GM18498 (cell line): ENCODE measurements at regions not wholly inside any gene's neighbourhood (a gene's known extent, or its start where the extent isn't known, plus 50 kb on each side); places are given as distances from the start of the nearest gene placed in this dataset.

Experiments used
- ATAC-seq: cut with Tn5 transposase; IDR thresholded peaks from one replicate; pipeline ENCODE4 v1.9.1; 2021; ENCODE audit warnings: mild to moderate bottlenecking, moderate library complexity; ENCODE audit not compliant: unreplicated experiment

DNA sequence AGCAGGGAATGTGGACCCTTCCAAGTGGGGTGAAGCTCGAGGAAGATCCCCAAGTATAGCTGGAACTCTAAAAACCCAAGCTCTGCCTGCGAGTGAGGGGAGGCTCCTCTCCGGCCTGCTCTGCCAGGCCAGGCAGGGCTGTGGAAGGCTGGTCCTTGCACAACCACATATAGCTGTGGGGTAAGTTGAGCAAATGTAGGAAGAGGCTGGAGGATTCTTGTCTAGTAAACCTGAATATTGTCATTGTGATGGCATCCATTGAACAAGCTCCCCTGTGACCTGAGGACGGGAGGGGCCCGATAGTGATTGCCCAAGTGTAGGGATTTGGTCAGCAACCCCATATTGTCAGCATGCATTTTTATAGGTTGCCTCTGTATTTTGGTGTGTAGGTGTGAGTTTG is 103.0 kb downstream of the ACKR3 start:
- ATAC-seq, result no peak

DNA sequence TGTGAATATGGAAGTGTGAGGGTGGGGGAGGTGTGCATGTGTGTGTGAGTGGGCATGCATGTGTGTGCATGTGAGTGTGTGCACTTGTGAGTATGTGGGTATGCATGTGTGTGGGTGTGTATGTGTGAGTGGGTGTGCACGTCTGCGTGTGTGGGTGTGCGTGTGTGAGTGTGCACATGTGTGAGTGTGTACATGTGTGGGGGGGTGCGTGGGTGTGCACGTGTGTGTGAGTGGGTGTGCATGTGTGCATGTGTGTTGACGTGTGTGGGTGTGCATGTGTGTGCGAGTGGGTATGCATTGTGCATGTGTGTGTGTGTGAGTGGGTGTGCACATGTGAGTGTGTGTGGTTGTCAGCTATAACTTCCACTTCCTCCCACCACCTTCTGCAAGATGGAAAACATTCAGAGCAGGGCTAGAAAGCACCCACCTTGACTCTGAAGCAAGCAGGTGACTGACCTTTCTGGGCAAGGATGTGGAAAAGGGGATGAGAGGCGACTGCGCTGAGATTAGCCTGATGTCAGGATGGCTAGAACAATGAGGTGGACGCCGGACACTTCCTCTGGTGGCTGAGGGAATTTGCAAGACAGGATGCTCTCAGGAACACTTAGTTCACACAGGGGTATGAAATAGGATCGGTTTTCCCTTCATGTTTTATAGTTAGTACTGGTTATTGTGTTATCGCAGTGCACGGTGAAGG is 103.6 kb downstream of the ACKR3 start:
- ATAC-seq, result no peak

DNA sequence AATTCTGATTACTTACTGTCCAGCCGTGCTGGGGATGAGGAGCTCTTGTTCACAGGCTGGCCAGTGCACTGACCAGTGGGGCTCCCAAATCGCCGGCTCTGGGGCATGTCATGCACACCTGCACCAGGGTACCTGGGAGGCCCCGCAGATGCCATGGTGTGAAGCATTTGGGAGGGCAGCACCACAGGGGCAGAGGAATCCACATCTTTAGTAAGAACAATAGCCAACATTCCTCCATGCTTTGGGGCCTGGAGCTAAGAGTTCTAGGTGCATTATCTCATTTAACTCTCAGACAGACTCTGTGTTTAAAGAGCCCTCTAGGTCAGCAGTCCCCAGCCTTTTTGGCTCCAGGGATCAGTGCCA is 104.2 kb downstream of the ACKR3 start:
- ATAC-seq, result no peak

DNA sequence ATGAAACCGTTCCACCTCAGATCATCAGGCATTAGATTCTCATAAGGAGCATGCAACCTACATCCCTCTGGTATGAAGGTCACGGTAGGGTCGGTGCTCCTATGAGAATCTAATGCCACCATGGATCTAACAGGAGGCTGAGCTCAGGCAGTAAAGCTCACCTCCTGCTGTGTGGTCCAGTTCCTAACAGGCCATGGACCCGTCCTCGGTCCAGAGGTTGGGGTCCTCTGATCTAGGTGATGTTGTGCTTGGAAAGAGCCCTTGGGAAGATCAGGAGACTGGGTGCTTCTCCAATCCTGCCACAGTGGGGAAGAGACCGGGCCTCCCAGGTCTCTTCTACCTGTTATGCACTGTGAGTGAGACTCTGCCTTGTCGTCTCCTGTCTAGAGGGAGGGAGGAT is 104.6 kb downstream of the ACKR3 start:
- no peak for ATAC-seq

DNA sequence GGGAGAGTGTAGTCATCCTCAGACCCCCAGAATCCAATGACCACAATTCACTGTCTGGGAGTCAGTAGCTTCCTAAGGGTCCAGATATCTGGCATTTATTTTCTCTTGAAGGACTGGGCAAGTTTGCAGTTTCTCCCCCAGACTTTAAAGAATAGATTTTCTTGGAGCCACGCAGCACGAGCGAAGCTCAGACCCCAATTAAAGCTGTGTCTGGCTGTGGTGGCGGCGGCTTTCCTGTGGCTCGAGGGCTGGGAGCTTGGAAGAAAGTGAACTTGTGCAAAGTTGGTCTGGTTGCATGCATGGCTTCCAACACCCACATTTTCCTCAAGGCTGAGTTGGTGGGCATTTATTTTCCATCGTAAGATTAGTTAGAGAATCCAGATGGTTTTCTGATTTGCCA is 105.0 kb downstream of the ACKR3 start:
- ATAC-seq, result no peak

DNA sequence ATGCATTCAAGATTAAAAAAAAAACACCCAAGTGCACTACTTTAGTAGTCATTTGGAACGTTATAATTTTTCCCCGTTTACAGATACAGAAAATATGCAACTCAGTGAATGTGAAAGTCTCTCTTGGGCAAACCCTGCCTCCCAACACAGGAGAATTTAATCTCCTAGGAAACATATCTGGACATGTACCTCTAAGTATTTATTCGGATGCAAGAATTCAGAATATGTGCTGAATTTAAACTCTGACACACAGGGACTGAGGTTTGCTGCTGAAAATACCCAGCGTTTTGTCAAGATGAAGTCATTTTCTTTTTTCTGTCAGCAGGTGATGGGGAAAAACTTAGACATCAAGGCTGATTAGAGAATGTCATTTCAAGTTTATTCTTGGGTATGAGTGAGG is 105.4 kb downstream of the ACKR3 start:
- no peak for ATAC-seq

DNA sequence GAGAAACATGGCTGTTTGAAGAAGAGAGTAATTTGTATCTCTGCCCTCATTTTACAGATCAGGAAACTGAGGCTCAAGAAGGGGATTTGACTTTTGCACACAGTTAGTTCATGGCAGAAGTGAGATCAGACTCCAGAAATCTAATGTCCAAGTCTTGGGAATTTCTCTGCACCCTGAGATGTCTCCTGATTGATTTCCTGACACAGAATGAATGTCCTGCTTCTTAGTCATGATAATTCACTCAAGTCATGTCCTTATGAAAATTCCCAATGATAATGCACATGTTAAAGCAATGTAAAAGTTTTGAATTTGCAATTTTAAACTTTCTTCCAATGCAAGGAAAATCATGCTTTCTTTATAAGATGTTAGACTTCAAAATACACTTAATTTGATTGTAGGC is 105.9 kb downstream of the ACKR3 start:
- ATAC-seq, result no peak

DNA sequence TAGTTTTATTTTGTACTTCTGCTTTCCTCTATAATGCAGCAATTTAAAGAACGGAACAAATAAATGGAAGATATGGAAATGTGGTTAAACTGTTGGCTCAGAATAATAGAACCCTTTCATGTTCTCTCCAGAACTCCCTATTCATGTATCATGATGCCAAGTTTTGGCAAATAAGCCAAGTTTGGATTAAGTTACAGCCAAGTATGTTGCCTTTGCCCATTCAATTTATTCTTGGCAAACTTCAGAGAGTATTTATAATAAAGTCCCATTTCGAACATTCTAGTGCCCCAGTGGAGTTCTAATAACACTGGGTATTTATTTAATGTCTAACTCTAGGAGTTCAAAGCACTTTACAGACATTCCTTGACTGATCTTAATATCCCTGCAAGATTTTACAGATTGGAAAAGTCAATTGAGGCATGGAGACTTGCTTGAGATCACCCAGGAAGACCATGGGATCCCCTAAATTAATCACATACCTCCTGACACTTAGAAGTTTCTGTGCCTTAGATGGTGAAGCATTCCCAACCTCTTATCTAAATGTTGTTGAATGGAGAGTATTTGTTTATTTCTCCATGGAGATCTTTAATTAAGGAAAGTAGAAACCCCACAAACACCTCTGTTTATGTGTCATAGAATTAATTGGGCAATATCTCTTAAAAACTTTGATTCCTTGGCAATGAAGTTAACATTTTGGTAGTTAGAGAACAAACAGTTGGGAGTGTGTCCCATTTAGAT is 106.7 kb downstream of the ACKR3 start:
- no peak for ATAC-seq

DNA sequence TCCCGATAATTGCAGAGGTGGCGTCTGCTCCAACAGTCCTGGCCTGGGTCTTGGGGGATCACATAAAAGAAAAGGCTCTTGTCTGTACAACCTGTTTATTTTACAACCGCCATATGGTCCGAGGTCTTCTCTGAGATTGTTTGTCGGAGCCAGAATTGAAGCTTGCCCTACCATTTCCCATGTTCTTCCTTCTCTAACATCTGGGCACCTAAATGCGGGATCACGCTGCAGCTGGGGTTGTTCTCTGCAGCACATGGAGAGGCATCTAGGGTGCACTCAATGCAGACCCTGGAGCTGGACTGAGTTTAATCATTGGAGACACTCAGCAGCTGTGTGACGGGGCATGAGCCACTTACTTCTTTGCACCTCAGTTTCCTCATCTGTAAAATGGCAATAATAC is 107.7 kb downstream of the ACKR3 start:
- ATAC-seq, result no peak

DNA sequence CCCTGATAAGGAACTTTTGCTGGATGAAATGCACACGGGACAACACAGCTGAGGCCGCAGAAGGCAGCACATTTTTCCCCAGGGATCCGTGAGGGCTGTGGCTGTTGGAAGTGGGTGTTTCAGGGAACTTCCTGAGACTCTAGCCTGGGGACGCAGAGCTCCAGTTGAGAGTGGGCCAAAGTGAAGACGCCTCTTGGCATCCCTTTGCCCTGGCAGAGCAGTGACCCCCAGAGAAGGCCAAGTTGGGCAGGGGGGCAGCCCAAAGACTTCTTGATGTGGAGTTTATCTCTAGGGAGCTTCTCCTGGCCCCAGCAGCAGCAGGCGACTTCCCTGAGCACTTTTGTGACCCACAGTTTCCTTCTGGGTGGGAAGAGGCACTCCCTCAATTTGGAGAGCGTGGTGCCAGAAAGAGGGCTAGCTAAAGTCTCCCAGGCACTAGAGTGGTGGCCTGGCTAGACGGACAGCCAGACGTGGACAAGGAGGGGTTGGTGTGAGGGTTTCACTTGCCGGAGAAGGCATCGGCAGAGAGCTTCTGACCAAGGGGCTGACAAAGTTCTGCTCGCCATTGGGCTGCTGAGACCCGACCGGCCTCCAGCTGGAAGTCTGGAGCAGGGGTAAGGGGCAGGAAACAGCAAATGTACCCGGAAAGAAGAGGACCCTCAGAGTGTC is 108.8 kb downstream of the ACKR3 start:
- ATAC-seq, result no peak

DNA sequence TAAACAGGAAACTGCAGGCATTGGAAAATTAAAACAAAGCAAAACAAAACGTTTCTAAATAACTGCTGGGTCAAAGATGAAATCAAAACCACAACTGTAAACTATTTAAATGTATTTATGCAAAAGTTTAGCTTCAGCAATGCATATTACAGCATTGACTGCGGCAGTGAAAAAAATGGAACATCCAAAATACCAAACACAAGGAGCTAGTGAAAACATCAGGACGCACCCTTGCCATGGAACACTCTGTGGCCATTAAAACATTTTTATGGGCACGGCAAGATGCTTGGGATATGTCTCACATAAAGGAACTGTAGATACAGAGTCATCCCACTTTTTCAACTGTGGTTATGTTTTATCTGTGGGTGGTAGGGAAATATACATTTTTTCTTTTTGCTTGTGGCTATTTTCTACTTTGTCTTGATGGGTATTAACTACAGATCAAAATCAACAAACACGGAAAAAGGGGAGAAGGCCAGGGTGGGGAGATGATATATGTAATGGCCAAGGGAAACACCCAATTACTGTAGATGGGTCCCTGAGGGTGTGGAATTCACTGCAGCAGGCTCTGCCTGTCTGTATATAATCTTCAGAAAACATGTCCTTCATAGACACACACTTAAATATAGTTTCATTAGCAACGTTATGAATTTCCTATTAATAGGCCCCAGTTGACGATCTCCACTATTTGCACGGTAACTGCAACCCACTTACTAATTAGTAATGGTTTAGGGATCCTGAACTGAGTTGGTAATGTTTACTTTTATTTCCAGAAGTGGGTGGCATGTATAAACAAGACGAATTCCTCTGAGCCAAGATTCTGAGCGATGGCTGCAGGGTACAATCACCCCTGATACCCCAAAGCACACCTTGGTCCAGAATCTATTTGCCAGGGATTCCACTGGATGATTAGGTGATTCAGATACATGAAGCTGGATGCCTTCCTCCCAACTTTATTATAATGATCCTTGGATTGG is 110.5 kb downstream of the ACKR3 start:
- no peak for ATAC-seq

DNA sequence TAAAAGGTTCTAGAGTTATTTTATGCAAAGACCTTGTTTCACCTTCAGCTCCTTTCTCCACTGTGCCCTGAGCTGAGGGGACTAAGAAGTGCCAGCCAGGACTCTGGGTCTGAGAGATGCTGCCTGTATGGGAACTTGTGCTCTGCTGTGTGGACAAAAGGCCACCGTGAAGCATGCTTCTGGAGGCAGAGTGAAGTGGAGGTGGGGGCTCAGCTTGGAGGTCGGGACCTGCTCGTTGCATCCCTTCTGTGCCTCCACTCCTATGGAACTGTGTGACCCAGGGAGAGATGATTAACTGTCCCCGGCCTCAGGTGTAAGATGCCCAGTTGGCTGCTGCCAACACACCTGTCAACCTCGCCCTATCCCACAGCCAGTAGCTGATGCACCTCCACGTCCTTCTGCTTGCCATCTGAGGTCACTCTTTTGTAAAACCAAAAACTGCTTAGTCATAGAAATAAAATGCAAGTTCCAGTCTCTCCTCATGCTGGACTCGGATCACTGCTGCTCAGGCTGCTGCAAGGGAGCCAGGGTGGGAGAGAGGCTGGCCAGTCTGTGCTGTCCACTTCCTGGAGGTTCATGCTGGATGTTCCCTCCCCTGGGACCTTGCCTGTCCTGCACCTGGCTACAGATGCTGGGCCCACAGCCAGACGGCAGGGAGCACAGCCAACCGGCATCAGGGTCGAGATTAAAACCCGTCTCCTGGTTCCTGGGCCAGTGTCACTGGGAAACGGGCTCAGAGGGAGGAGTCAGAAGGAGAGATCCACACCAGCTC is 113.2 kb downstream of the ACKR3 start:
- ATAC-seq, result no peak

DNA sequence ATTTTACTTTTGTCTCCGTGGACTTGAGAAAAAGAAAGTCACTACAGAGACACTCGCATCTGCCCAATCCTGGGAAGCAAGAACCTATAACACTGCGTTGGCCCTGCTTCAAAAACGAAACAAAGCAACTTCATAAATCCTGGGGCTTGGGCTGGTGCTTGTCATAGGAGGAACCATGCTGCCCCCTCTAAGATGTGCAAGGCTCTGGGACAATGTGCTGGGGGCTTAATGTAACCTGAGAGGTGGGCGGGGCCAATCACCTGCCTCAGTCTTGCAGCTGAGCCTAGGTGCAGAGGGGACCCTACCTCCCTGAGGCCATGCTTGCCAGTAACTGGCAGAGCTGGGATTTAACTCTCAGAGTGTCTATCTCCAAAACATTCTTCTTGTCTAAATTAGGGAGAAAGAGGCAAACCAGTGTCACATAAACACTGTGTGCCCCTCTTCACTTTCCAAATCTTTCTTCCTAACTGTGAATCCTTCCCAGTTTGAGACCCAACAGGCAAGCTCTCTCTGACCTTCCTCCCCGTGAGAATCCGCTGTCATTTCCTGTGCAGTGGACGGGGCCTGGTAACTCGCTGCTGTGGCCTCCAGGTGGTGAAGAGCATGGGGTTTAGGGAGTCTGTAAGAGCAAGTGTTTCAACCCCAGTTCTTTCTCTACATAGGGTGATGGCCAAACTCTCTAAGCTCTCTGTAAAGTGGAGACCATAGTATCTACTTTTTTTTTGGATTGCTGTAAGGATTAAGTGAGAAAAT is 115.1 kb downstream of the ACKR3 start:
- no peak for ATAC-seq

DNA sequence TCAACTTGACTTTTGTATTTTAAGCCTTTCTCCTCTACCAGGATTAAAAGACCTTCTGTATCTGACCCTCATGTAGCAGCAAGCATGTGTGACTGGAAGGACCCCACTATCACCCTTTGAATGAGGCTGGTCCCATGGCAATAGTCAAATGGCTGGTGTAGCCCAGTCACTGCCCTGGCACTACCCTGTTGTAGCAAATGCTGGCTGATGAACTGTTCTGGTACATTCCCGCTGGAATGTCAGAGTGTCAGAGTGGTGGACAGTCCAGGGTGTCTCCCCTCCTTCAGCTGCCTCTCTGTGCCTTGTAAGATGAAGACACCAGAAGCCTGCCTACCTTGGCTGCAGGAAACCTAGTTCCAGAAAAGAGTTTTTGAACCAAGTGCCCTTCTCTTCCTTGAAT is 115.7 kb downstream of the ACKR3 start:
- ATAC-seq, result no peak

DNA sequence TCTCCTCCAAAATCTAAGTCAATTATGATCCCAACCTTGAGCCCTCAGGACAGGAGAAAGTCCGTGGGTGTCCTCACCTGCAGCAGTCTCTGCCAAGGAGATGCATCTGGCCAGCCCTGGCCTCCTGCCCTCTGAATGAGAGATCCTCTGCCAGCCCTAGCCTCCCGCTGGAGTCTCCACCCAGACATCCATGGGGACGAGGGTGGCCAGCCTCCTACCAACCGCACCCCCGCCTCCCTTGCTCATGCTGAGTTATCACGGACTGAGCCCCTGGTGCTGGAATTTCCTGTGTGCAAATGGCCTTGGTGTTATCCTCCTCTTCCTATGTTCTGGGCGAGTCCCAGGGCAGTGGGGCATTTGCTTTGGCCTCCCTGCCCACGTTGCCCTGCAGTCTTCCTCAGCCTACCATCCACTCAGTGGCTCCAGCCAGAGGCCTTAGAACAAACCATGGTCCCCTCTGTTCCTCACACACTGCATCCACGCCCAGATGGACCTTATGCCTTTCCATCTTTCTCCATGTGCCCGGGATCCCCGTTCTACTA is 116.4 kb downstream of the ACKR3 start:
- no peak for ATAC-seq

DNA sequence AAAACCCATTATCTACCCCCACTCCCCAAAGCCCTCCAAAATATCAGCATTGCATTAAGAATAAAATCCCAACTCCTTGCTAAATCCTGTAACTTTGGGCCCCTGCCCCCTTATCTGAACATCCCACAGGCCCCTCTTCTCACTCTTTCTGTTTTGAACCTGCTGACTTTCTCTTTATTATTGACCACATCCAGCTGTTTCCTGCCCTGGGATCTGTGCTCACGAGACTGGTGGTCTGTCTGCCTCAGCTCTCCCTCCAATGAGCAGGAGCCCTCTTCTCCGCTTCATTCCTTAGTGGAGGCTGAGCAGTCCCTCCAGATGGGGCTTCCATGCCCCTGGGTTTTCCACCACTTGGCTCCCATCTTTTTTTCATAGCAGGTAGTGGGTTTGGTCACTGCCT is 116.9 kb downstream of the ACKR3 start:
- no peak for ATAC-seq

DNA sequence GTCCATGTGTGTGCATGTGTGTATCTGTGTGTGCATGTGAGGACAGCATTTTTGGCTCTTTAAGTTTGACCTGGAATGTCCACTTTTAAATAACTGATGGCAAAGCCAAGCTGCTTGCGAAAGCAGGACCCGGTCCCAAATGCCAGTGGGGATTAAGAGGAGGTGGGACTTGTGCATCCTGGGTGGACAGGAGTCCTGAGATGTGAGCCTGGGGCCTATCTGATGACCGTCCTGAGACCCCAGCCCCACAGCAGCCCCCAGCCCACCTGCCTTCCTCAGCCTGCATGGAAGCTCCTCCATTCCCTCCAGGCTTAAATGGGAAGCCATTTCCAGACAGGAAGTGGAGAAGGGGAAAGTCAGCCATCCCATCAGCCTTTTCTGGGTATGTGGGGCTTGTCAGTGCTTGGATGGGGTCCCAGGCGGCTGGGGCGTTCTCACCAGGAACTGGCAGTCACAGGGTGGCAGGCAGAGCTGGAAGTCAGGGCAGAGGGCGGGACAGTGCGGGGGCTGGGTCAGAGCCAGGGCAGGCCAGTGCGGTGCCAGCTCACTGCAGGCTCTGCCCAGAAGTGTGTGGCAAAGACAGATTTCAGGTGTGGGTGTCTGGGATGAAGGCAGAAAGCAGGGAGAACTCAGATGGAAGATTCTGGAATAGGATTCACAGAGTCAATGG is 117.8 kb downstream of the ACKR3 start:
- no peak for ATAC-seq

DNA sequence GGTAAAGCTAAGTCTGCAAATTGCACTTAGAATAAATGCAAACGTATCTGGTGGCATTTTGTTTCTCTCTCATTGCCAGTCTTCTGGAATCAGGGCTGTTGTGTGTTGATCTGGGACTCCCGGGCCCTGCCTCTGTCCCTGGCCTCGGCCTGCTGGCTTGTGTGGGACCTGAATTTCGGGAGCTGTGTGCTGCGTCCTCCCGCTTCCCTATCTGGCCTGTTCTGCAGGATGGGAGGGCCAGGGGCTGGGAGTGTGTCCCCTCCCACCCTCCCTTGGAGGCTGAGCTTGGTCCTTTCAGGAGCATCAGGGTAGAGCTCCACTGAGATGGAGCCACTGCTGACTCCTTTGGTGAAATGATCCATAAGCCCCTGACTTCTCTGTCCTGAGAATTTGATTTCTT is 118.5 kb downstream of the ACKR3 start:
- ATAC-seq, result no peak
